HG02610 (cell line): ENCODE measurements at regions not wholly inside any gene's neighbourhood (a gene's known extent, or its start where the extent isn't known, plus 50 kb on each side); places are given as distances from the start of the nearest gene placed in this dataset.
"Not testable (repeated sequence)": the region's sequence is repeated elsewhere in the genome, so short reads cannot be mapped to it uniquely, and the experiment has no call there.

Source experiments
- ATAC-seq: cut with Tn5 transposase; IDR thresholded peaks from one replicate; pipeline ENCODE4 v1.9.1; 2021; ENCODE audit warnings: mild to moderate bottlenecking, moderate library complexity; ENCODE audit not compliant: unreplicated experiment

- no peak for ATAC-seq
Observed at GRCh38 chr2:176423819-176424218, 154.6 kb downstream of the MTX2 start.

- no peak for ATAC-seq
Observed at GRCh38 chr2:176424746-176425145, 155.5 kb downstream of the MTX2 start.

GRCh38 chr2:176427549-176427948, 158.3 kb downstream of the MTX2 start:
- no peak for ATAC-seq

- ATAC-seq: not testable (repeated sequence)
Observed at GRCh38 chr2:176428944-176429469, 159.8 kb downstream of the MTX2 start.

- ATAC-seq: no peak
Observed at GRCh38 chr2:176432434-176432833, 163.2 kb downstream of the MTX2 start.

- ATAC-seq: no peak
Observed at GRCh38 chr2:176435729-176436128, 166.5 kb downstream of the MTX2 start.

GRCh38 chr2:176443946-176444345, 174.7 kb downstream of the MTX2 start:
- no peak for ATAC-seq

GRCh38 chr2:176445956-176446355, 176.7 kb downstream of the MTX2 start:
- no peak for ATAC-seq

GRCh38 chr2:176446718-176447414, 177.6 kb downstream of the MTX2 start:
- no peak for ATAC-seq

- no peak for ATAC-seq
Observed at GRCh38 chr2:176447616-176448015, 178.4 kb downstream of the MTX2 start.

GRCh38 chr2:176449852-176450251, 180.6 kb downstream of the MTX2 start:
- ATAC-seq: no peak

GRCh38 chr2:176453784-176454183, 184.5 kb downstream of the MTX2 start:
- ATAC-seq: no peak

- ATAC-seq: no peak
Observed at GRCh38 chr2:176454893-176455815, 185.9 kb downstream of the MTX2 start.

- ATAC-seq: no peak
Observed at GRCh38 chr2:176455816-176456291, 186.6 kb downstream of the MTX2 start.

GRCh38 chr2:176457481-176457880, 188.2 kb downstream of the MTX2 start:
- ATAC-seq: no peak

- no peak for ATAC-seq
Observed at GRCh38 chr2:176461098-176461808, 192.0 kb downstream of the MTX2 start.

GRCh38 chr2:176461809-176462670, 192.8 kb downstream of the MTX2 start:
- no peak for ATAC-seq

- no peak for ATAC-seq
Observed at GRCh38 chr2:176463546-176463945, 194.3 kb downstream of the MTX2 start.

- ATAC-seq: no peak
Observed at GRCh38 chr2:176464886-176465564, 195.8 kb downstream of the MTX2 start.
